AG09319 (cell line): ENCODE measurements at regions not wholly inside any gene's neighbourhood (a gene's known extent, or its start where the extent isn't known, plus 50 kb on each side); places are given as distances from the start of the nearest gene placed in this dataset.

ENCODE experiments used
- DNase-seq: peaks from one replicate; pipeline ENCODE4 v3.0.0-alpha.2; 2010; ENCODE audit warnings: low read depth; ENCODE audit errors: extremely low read depth
- TF ChIP-seq, protein P1 (sequence below): IDR thresholded peaks from 2 replicates; pipeline ENCODE4 v1.5.1; 2011; ENCODE audit warnings: low read depth, mild to moderate bottlenecking, inconsistent platforms, low read length, moderate library complexity

DNA sequence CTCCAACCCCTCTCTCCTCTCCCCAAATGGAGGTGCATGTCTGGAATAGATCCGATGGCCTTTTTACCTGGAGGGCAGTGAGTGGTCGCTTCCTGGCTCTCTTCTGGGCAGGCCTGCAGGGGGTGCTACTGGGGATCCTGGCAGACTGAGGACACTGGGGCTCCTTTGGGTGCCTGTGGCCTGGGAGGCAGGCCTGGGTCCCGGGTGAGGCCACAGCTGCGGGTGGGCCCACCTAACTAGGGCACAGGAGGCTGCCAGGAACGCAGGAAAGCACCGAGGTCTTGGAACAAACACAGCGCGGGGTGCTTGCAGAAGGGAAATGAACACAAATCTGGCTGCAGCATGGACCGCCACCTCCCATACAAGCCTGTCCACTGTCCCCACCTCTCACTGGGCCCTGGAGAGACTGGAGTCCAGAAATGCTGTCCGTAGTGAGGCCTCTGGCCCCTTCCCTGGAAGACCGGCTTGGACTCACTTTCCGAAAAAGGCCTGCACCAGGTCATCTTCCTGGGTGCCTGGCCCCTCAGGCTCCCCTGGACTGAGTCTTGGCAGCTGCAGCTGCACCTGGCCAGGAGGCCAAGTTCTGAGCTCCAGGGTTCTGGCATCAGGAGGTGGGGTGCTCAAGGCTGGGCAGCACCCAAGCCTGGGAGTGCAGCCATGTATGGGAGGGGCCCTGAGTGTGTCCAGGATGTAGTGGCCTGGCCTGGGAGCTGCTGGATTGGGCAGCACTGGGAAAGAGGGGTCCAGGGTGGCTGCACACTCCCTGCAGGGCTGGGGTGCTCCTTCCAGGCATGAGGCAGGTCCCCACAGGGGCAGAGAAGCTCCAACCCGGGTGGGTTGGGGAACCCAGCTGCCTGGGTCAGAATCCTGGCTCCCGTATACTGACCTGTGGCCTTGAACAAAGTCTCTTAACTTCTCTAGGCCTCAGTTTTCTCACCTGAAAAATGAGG is 195.1 kb downstream of the IRF8 start:
- DNase-seq, result no peak
- TF ChIP-seq, protein P1, sequence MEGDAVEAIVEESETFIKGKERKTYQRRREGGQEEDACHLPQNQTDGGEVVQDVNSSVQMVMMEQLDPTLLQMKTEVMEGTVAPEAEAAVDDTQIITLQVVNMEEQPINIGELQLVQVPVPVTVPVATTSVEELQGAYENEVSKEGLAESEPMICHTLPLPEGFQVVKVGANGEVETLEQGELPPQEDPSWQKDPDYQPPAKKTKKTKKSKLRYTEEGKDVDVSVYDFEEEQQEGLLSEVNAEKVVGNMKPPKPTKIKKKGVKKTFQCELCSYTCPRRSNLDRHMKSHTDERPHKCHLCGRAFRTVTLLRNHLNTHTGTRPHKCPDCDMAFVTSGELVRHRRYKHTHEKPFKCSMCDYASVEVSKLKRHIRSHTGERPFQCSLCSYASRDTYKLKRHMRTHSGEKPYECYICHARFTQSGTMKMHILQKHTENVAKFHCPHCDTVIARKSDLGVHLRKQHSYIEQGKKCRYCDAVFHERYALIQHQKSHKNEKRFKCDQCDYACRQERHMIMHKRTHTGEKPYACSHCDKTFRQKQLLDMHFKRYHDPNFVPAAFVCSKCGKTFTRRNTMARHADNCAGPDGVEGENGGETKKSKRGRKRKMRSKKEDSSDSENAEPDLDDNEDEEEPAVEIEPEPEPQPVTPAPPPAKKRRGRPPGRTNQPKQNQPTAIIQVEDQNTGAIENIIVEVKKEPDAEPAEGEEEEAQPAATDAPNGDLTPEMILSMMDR, result peak; percentile 25

DNA sequence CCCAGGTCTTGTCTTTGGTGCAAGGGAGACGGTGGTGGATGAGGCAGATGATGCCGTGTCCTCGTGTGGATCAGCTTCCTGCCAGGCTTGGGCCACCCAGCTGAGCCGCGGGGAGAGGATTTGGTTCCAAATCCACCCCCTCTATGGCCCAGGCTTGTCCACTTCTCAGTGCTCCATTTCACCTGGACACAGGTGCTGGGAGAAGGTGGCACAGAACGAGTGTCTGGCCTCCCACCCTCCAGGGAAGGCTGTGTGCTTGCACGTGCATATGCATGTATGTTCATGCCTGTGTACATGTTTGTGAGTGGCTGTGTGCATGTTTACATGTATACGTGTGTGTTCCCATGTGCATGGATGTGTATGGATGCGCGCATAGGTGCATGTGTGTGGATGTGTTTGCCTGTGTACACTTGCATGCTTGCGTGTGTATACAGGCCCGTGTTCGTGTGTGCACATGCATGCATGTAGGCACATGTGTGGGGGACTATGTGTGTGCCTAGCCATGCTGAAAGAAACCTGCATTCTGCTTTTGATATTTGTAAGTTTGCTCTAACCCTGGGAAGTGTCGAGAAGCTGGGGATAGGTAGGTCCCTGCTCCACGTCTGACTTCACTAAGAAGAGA is 196.3 kb downstream of the IRF8 start:
- TF ChIP-seq, protein P1, result no peak
- DNase-seq, result no peak

DNA sequence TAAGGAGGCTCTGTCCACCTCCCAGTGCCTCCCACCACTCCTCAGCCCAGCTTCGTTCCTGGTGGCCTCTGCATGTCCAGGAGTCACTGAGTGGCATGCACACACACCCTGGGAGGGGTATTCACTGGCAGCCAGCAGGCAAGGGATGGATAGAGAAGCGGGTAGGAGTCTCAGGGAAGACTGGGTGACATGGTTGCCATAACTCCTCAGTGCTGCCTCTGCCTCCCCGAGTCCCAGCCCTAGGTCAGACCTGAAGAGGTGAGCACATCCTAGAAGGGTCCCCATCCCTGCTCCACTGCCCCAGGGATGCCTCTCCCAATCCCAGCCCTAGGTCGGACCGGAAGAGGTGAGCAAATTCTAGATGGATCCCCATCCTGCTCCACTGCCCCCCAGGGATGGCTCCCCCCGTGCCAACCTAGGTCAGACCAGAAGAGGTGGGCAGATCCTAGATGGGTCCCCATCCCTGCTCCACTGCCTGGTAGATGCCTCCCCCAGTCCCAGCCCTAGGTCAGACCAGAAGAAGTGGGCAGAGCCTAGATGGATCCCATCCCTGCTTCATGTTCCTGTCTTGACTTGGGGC is 197.0 kb downstream of the IRF8 start:
- DNase-seq, result no peak
- TF ChIP-seq, protein P1, result no peak

DNA sequence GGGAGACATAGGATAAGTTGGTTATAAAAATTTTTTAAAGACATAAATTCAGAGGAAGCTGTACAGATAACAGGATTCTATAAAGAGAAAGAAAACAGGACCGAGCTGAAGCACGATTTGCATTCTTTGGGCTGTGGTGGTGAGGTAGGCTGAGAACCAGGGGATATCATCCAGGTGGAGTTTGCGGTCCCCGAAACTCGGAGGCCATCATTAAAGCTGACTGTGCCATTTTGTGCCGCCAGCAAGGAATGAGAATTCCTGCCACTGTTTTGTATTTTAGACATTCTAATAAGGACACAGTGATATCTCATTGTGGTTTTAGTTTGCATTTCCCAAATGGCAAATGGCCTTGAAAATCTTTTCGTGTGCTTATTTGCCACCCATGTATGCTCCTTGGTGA is 197.9 kb downstream of the IRF8 start:
- no peak for DNase-seq

DNA sequence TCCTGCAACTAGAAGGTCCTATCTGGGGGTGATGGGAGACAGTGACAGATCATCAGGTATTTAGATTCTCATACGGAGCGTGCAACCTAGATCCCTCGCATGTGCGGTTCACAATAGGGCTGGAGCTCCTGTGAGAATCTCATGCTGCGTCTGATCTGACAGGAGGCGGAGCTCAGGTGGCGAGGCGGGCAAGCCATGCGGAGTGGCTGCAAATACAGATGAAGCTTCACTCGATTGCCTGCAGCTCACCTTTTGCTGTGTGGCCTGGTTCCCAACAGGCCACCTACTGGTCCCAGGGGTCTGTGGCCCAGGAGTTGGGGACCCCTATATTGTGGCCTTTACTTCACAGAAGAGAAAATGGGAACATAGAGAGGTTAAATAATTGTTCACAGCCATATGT is 200.4 kb downstream of the IRF8 start:
- DNase-seq, result no peak
- TF ChIP-seq, protein P1, result no peak

More for the DNA sequence above, 197.9 kb downstream of the IRF8 start:
- TF ChIP-seq, protein P1, result no peak

DNA sequence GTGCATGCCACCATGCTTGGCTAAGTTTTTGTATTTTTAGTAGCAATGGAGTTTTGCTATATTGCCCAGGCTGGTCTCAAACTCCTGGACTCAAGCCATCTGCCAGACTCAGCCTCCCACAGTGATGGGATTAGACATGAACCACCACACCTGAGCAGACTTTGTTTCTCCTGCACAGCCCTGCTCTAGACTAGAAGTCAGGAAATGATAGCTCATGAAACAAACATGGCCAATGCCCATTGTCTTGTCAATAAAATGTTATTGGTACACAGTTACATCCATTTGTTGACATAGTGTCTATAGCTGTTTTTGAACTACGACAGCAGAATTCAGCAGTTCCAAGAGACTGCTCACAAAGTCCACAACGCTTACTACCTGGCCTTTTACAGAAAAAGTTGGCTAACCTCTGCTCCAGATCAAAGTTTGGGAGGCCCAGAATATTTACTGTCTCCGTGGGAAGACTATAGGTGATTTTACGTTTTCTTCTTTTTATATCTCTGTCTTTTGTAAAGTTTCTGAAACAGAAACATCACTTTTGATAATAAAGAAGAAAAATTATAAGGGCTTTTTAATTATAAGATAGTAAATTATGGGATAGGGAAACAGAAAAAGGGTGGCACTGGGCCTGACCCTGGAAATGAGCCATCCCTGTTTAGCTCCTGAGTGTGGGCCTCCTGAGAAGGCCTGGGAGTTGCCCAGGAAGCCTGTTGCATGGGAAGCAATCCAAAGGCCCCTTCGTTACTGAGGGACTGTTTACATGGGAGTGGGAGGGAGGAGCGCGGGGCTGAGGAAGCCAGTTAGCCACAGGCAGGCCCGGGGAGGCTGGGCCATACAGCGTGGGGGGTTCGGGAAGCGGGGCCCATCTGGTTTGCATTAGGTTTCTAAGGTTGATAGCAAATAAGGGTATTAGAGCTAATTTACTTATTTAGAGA is 201.5 kb downstream of the IRF8 start:
- DNase-seq, result peak; percentile 68
- TF ChIP-seq, protein P1, result no peak
